DMS153 (cell line): ENCODE measurements at regions not wholly inside any gene's neighbourhood (a gene's known extent, or its start where the extent isn't known, plus 50 kb on each side); places are given as distances from the start of the nearest gene placed in this dataset.

Experiments used
- DNase-seq: peaks from one replicate; lab custom pipeline; 2025; lab: John Stamatoyannopoulos, UW

DNA sequence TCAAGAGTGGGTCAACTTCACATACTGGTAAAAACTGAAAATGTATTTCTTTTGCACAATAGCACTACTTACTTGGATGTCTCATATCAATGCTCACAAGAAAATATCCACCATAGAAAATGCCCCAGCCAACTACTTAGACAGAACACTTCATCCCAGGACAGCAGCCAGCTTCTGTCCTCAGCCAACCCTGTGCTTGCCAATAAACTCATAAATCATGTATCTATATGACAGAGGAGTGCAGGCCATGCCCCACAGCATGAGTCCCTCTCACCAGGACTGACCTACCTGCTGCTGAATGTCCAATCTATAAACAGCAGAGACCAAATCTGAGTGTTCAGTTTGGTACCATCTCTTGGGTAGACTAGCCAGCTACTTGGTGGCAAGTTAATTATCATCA, 179.3 kb downstream of the OMA1 start:
- no peak for DNase-seq

DNA sequence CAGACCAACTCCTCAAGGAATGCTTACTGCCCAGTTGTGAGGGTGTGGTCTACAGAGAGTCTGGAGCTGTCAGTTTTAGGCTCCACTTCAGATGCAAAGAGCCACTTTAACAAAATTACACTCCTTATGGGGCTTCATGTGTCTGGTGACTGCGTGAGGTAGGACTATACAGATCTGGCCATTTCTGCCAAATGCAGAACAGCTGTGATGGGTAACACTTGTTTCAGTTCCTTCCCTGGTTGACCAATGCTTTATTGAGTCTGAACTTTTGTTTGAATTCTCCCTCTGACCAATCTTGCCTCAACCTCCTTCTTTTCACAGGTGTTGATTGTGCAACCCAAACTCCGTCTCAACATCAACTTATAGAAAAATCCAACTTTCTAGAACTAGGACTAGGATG, 181.2 kb downstream of the OMA1 start:
- no peak for DNase-seq

DNA sequence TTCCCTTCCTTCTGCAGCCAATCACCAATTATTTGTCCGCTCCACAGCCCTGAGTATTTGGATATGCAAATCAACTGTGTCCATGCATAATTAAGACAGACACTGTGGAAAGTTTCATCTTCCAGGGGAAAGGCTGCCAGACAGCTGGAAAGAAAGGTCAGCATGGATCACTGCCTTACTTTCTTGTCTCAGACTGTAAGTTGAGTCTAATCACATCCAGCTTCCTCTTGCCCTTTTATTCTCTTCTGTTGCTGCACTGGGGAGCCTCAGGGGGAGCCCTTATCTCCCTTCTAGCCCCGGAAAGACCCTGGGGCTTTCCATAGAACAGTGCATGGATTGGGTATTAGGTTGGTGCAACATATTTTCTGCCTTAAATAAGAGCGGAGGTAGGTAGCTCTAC, 182.9 kb downstream of the OMA1 start:
- no peak for DNase-seq

DNA sequence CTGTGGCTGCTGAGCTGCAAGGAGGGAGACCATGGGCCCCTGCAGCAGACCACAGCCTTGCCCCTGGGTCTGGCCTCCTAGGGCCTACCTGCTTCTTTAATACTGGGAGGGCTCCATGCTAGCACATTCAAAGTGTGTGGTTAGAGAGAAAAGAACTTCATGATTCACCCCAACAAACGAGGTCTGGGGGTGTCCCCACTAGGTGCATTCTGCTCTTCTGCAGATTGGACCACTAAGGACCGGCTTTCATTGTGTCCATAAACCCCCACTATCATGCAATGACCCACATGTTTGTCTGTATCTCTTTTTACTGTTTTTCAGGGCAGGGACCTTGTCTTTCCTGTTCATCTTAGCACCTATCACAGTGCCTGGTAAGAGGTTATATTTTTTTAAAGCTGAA, 185.4 kb downstream of the OMA1 start:
- DNase-seq = no peak

DNA sequence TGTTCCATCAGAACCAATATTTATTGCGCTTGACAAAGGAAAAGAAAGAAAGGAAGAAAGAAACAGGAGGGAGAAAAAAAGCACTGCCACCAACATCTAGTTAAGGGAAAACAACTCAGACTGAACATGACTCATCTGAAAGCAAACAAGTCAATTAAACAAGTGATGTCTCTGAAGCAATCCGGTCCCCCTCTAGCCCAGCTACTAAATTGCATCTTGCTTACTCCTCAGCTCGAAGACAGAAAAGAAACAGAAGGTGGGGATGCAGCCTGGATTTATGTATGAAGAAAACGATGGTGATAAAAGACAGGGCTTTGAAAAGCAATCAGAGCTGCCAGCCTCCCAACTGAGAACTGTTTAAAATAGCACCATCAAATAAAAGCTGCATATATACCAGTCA, 188.2 kb downstream of the OMA1 start:
- DNase-seq = no peak

DNA sequence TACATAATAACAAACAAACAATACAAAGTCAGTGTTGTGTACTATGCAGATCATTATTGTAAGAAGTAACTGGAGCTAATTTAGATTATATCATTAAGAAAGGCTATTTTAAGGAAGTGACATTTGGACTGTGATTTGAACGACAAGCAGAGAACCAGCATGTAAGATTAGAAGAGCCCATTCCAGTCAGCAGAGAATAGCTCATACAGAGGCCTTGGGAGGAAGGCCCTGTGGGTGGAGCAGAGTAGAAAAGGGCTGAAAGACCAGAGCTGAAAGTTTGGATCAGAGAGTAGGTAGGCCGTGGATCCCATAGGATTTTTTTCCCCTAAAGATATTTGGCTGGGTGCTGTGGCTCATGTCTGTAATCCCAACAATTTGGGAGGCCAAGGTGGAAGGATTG, 190.1 kb downstream of the OMA1 start:
- no peak for DNase-seq

DNA sequence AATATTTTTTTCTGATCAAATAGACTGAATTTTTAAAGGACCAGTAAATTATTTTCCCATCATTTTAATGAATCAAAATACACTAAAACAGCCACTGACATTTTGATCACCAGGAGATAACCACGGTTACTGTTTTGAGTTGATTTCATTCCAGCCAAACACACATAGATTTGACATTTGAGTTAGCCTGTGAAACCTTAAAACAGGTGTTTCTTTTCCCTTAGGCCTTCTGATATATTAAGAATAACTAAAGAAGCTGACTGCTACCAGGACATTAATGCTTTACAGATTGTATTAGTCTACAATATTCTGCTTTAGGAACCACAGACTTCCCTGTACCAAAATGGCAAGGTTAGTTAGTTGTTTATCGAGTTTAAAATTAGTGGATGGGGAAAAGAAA, 193.4 kb downstream of the OMA1 start:
- DNase-seq = no peak

DNA sequence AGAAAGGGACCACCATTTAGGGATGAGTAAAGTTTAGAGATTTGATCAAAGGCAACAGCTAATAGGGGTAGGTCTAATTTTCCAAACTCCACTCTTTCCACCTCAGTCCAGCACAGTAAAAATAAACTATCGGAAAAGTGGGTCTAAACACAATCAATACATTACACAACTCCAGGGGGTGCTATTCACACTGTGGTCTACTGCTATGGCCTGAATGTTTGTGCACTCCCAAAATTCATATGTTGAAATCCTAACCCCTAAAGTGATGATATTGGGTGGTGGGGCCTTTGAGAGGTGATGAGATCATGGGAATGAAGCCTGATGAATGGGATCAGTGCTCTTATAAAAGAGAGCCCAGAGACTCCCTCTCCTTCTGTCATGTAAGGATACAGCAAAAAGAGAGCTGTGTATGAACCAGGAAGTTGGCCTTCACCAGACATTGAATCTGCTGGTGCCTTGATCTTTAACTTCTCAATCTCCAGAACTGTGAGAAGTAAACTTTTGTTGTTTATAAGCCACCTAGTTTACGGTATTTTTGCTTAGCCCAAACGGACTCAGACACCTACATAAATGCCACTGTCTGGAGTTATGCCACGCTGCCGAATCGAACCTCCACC, 193.9 kb downstream of the OMA1 start:
- no peak for DNase-seq

DNA sequence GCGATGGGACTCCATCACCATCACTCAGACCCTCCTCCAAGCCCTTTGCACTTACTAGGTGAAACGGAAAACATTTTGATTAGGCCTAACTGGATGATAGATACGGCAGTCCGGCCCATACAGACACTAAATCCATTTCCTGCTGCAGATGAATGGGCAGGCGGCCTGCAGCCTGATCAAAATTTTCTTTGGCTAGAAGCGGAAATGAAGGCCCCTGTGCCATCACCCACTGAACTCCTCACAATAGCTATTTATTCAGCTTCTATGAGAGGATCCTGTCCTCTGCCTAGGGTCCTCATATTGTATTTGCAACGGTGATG, 200.5 kb downstream of the OMA1 start:
- DNase-seq = no peak

DNA sequence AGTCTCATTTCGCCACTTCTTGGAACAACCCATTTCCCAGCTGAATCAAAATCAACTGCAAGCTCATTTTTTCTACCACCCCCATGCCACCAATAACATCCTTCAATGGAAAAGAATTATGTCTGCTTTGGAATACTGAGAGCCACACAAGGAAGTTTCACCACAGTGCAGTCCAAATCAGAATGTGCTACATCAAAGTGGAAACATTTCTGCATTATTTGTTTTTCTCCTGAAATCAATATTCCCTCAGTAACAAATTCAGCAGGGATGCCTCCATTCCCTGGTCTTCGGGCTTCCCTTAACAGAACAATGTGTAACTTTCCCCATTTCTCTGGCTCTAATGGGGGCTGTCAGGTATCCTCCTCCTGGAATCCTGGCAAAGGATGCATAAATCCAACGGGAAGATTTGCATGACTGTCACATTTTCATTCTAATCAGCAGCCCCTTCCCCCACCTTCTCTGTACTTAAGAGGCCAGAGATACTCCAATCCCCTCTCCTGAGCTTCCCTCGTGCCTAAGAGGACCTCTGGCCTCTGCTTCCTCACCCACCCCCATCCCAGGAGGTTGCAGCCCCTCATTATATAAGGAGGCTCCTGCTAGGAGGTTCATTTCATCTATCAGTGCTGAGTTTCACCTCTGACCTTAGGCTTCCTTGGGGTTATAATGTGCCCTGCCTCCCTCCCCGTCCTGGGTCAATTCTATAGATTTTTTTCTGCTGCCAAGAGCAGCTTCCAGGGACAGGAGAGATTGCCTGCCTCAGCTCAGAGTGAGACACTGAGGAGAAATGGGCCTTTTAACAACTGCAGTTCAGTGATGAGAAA, 201.1 kb downstream of the OMA1 start:
- DNase-seq = no peak

DNA sequence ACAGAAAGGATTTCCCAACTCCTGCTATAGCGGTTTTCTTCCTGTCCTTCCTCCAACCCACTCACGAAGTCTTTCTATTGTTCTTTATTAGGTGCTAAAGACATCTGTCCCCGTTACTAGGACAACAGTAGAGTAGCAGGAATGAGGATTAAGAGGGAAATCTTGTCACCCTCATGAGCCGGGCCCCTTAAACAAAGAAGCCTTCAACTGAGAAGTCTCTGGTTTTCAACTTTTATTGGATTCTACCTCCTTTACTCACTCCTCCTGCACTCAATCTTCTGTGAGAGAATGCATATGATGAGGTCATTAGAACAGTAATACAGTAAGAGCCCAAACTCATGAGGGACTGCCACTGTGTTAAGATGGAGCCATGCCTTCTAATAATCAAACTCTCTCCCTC, 206.3 kb downstream of the OMA1 start:
- DNase-seq = no peak

DNA sequence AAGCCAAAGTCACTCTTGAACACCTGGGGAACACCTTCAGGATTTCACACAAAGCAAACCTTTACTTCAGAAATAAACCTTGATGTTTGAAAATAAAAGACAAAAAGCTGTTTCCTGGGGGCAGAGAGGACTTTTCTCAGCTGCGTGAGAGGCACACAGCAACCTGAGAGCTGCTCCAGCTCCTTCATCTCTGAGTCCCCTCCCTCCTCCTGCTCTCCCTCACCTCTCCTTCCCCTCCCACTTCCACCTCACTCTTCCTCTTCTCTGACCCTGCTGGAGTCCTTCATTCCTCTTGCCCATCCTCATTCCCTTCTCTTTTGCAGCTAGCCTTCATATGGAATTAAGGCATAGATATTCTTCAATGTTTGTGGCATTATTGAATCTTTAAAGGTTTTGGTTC, 208.4 kb downstream of the OMA1 start:
- no peak for DNase-seq

DNA sequence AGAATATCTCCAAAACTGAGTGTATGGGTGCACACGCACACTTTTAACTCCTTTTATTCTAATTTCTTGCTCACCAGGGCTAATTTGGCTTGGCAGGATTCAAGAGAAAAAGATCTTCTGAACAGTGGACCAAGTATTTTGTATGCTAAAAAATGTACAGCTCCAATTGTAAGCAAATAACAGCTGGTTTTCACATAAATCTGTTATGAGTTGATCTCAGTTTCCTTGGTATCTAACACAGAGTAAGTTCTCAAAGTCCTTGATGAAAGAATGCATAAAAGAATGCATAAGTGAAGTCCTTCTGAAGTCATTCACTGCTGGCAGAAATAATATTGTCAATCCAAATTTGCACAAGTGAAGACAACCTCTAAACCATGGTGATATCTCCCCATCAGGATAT, 213.0 kb downstream of the OMA1 start:
- DNase-seq = no peak

DNA sequence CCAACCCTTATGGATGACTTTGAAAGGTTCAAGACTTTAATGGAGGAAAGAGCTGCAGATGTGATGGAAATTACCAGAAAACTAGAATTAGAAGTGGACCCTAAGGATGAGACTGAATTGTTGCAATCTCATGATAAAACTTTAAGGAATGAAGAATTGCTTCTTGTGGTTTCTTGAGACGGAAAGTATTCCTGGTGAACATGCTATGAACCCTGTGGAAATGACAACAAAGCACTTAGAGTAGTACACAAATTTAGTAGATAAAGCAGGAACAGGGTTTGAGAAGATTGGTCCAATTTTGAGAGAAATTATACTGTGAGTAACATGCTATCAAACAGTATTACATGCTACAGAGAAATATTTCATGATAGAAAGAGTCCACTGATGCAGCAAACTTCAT, 215.4 kb downstream of the OMA1 start:
- DNase-seq = no peak

DNA sequence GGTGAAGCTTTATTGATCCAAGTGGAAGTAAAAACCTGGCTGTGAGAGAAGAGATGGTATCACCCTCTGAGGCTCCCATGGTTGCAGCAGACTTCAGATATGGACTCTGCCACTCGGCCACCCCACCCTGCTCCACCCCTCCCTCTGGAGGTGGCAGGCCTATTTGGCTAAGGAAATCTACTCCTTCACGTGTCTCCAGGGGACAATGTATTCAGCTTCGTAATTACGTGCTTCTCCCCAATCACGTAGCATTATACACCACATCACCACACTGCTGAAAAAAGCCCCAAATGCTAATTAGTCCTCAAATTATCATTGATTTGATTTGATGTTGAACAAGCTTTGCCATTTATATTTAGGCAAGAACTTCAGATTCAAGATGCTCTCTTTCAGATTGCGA, 220.7 kb downstream of the OMA1 start:
- no peak for DNase-seq

DNA sequence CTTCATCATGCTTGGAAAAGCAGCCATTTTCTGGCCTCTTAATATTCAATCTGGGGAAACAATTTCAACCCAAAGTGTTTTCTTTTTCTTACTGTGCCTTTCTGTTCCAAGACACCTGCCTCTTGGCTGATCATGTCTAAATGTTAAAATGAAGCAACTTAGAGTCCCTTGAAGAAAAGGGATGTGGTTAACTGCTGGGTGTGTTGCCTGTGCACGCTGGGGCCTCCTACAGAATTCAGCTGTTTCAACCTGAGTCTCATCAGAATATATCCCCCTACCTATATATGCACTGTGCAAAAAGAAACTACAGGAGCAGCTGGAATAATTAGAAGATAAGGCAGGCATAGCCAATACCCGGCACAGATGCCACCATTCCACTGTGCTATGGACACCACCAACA, 222.0 kb downstream of the OMA1 start:
- no peak for DNase-seq

DNA sequence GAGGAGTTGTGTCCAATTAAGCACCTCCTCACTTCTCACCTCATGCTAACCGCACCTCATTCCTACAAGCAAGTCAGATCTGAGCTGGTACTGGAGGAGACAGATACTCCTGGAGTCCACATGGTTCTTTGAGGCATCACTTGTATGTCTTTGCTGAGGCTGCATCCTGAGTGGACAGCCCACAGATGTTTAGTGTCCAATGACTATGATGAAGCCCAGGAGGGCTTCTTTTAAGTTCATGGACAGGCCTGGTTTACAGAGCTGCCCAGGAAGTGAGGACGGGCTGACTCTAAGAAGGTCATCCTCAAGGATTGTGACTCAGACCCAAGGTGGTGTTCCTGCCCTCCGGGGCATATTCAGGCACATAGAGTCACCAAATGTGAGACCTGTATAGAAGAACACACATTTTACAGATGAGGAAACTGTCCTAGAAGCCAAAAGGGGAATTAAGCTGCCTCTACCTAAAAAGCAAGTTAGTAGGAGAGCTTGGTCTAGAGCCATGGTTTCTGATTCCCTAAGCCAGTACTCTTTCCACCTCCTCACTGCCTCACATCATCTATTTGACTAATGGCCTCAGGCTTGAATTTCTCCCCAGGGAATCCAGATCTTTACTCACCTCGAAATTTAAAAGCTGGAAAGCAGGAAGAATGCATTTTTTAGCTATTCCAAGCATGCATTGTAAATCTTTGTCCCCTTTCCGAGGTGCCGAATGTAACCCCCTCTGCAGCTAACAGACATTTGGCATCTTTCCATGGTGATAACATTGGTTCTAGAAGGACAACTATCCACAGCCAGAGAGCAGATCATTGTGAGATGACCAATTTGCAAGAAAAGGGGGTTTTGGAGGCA, 228.1 kb downstream of the OMA1 start:
- no peak for DNase-seq

DNA sequence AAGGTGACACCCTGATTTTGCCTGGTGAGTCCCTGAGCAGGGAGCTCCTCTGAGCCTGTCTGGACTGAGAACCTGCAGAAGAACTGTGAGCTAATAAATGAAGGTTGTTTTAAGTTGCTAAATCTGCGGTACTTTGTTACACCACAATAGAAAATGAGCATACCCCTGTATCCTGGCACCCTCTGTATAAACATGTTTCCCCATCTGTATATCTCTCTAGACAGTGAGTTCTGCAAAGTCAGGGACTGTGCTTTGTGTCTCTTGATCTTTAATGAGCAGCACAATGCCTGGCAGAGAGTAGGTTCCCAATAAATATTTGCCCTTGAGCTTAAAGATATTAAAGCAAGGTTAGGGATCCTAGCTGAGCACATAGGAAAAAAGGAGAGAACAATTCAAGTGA, 228.8 kb downstream of the OMA1 start:
- DNase-seq = no peak

DNA sequence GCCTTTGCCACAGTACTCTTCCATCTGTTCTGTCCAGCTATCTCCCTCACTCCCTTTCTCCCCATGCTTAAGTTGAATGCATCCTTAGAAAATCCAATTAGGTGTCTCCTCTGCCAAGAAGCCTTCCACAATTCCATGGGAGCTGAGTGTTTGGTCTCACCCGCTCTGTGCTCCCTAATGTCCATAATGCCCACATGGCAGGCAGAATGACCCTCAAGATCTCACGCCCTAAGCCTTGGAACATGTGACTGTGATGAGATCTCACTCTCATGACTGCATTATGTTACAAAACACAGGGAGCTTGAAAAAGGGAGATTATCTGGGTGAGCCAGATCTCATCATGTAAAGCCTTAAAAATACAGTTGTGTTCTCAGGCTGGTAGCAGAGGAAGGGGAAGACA, 229.4 kb downstream of the OMA1 start:
- no peak for DNase-seq

DNA sequence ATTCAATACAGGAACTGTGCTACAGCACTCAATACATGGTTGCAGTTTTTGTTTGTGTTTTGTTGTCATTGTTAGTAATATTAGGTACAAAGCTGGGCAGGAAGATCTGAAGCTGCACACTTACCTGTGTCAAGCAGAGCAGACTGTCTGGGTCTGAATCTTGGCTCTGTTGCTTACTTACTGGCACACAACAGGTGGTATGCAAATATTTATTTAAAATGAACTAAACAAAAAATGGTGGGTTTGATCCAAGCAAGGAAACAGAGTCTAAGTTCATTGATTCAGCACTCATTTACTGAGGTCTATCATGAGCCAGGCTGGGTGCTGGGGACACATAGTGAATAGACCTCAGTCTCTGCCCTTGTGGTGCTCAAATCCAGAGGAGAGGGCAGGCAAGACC, 230.4 kb downstream of the OMA1 start:
- no peak for DNase-seq

DNA sequence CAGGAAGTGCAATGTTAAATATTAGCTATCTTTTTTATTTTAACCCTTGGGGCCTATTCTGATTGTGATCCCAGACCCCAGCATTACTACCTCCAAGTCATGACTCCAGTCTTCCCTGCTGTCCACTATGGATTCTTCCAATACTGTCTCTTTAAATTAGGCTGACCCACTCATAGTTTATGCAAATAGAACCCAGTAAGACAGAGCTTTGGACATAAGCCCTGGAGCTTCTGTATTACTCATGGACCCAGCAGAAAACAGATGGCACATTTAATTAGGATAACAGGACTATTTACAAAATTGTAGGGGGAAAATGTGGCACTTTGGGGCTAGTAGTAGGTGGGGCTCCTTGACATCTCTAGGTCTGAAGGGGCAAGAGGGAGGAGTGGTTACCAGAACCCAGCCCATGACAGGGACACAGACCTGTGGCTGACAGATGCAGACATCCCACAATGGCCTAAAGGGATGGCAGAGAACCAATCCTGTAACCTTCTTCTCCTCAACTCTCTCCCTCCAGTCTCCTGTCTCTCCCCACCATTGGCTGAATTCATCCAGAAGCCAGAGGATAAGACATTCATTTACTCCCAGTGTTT, 233.5 kb downstream of the OMA1 start:
- DNase-seq = no peak

DNA sequence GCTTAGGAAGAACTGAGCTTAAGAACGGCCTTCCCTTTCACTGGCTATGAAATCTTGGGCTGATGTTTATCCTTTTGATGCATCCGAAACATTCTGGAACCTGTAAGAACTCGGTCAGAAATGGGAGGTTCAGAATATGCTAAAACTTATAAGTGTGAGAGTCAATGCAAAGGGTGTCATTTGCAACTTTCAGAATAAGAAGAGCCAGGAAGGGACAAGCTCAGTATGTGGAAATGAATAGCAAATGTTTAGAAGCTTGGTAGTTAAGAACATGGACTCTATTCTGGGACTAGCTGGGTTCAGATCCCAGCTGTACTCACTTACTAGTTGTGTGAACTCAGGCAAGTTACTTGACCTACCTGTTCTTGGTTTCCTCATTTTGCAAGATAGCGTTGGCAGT, 234.1 kb downstream of the OMA1 start:
- DNase-seq = no peak

DNA sequence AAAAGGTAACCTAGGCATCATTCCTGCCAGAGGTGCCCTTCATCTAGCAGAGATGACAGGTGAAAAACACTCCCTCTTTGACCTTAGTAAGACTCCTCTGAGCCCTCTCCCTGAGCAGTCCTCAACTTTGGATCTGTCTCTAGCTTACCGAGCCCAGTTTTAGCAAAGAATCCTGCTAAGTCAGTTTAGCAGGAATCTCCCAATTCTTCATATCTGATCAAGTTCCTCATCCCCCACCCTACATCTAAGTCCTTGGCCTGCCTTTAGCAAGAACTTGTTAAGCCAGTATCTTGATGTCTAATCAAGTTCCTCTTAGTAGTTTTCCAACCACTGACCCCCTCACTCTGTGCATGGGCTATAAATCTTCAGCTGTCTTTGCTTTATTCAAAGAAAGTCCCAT, 235.6 kb downstream of the OMA1 start:
- no peak for DNase-seq
